ENCODE measurements at regions not wholly inside any gene's neighbourhood (a gene's known extent, or its start where the extent isn't known, plus 50 kb on each side); places are given as distances from the start of the nearest gene placed in this dataset.

- Histone ChIP-seq H3K36me3 (no peaks in the 10 kb centered on the region), H3K9me3 (no peaks in the 10 kb centered on the region), H3K27me3 (no peaks in the 10 kb centered on the region), H3K4me3 (no peak overlapping the region), H3K27ac (no peak overlapping the region), H3K4me1 (no peaks in the 10 kb centered on the region)
- TF ChIP-seq, protein P1, sequence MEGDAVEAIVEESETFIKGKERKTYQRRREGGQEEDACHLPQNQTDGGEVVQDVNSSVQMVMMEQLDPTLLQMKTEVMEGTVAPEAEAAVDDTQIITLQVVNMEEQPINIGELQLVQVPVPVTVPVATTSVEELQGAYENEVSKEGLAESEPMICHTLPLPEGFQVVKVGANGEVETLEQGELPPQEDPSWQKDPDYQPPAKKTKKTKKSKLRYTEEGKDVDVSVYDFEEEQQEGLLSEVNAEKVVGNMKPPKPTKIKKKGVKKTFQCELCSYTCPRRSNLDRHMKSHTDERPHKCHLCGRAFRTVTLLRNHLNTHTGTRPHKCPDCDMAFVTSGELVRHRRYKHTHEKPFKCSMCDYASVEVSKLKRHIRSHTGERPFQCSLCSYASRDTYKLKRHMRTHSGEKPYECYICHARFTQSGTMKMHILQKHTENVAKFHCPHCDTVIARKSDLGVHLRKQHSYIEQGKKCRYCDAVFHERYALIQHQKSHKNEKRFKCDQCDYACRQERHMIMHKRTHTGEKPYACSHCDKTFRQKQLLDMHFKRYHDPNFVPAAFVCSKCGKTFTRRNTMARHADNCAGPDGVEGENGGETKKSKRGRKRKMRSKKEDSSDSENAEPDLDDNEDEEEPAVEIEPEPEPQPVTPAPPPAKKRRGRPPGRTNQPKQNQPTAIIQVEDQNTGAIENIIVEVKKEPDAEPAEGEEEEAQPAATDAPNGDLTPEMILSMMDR (IDR thresholded peaks at IDR 0.05), result no peak
- no peak for TF ChIP-seq POLR2A (IDR thresholded peaks at IDR 0.05)
- no peak for DNase-seq
- intact Hi-C loops (cut with DNase I; ENCODE audit: low total_unique reads), result no loop called here
Observed at GRCh38 chr2:220043155-220043989, 415.9 kb downstream of the SLC4A3 start.

GRCh38 chr2:220043990-220044335, 416.5 kb downstream of the SLC4A3 start:
- TF ChIP-seq, protein P1 (IDR thresholded peaks at IDR 0.05), result no peak
- no peak for TF ChIP-seq POLR2A (IDR thresholded peaks at IDR 0.05)
- Histone ChIP-seq H3K27ac (no peak overlapping the region), H3K4me1 (no peaks in the 10 kb centered on the region), H3K36me3 (no peaks in the 10 kb centered on the region), H3K27me3 (no peaks in the 10 kb centered on the region), H3K9me3 (no peaks in the 10 kb centered on the region), H3K4me3 (no peak overlapping the region)
- no peak for DNase-seq
- intact Hi-C loops (cut with DNase I; ENCODE audit: low total_unique reads), result no loop called here

- no peaks in the 10 kb centered on the region for H3K4me1 ChIP-seq
- no peak overlapping the region for H3K27ac ChIP-seq
- H3K27me3 ChIP-seq, result no peaks in the 10 kb centered on the region
- no peak for DNase-seq
- intact Hi-C loops (cut with DNase I; ENCODE audit: low total_unique reads), result no loop called here
- no peak overlapping the region for H3K4me3 ChIP-seq
- no peaks in the 10 kb centered on the region for H3K9me3 ChIP-seq
- no peak for TF ChIP-seq POLR2A (IDR thresholded peaks at IDR 0.05)
- TF ChIP-seq, protein P1 (IDR thresholded peaks at IDR 0.05), result no peak
- no peaks in the 10 kb centered on the region for H3K36me3 ChIP-seq
Observed at GRCh38 chr2:220044383-220044782, 417.0 kb downstream of the SLC4A3 start.

DNA sequence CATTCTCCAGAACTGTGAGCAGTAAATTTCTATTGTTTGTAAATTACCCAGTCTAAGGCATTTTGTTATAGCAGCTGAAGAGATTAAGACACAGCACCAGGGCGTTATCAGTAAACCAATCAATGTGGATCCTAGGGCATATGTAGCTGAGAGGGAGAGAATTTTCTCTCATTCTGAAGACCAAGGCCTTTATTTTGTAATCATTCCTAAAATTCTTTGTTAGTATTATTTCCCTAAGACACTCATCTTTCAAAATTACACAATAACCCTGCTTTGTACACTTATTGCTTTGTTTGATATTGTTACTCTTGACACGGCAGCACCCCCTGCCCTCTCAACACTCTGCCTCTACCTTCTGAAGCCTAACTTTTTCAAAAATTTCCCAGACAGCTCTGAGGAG, 419.1 kb downstream of the SLC4A3 start:
- DNase-seq, result no peak
- Histone ChIP-seq H3K4me3 (no peak overlapping the region), H3K9me3 (no peaks in the 10 kb centered on the region), H3K27ac (no peak overlapping the region), H3K27me3 (no peaks in the 10 kb centered on the region), H3K4me1 (no peaks in the 10 kb centered on the region), H3K36me3 (no peaks in the 10 kb centered on the region)
- TF ChIP-seq, protein P1 (IDR thresholded peaks at IDR 0.05), result no peak
- no peak for TF ChIP-seq POLR2A (IDR thresholded peaks at IDR 0.05)
- intact Hi-C loops (cut with DNase I; ENCODE audit: low total_unique reads), result no loop called here

DNA sequence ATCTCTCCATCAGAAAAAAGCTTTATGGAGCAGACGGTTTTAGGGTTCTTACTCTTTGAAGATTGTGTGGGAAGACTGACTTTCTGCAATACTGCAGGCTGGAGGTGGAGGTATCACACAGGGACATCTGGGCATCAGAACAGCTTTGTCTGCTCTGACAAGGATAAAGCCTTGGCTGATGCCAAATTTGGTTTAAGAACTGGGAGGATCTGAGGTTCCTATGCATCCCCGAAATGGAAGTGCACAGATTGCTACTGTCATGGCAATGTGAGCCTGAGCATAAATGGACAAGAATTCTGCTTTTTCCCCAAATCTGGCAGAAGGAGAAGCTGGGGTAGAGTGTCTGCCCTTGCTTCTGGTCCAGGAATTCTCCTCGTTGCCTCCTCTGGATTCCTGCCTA, 424.3 kb downstream of the SLC4A3 start:
- TF ChIP-seq, protein P1 (IDR thresholded peaks at IDR 0.05), result no peak
- TF ChIP-seq POLR2A (IDR thresholded peaks at IDR 0.05), result no peak
- no peak overlapping the region for H3K27ac ChIP-seq
- DNase-seq, result no peak
- no peaks in the 10 kb centered on the region for H3K36me3 ChIP-seq
- H3K4me1 ChIP-seq, result no peaks in the 10 kb centered on the region
- no peak overlapping the region for H3K4me3 ChIP-seq
- no peaks in the 10 kb centered on the region for H3K9me3 ChIP-seq
- intact Hi-C loops (cut with DNase I; ENCODE audit: low total_unique reads), result no loop called here
- no peaks in the 10 kb centered on the region for H3K27me3 ChIP-seq
